K562 (cell line): ENCODE measurements at regions not wholly inside any gene's neighbourhood (a gene's known extent, or its start where the extent isn't known, plus 50 kb on each side); places are given as distances from the start of the nearest gene placed in this dataset.

Experiments used
- ATAC-seq: fragments of 200-7000 bp; cut with Tn5 transposase; 3 replicates; pipeline ENCODE4 v1.9.1; 2020; ENCODE audit warnings: moderate library complexity
- BruUV-seq: library from RNA; stranded (reverse); fragments of 400-500 nt; replicated peaks from 2 replicates; lab custom pipeline; 2021; lab: Mats Ljungman, UMichigan
- CTCF ChIA-PET: fragments of 300-600 bp; formaldehyde crosslinking; extraction: SDS; loops from one replicate; lab custom pipeline; 2021; ENCODE audit warnings: low intra/inter-chr PET ratio; lab: Yijun Ruan, JAX
- POLR2A ChIA-PET: fragments of 300-600, 350-650 bp; sonication (Branson Sonifier 250); formaldehyde crosslinking; extraction: SDS; loops from one replicate; lab custom pipeline; 2021; ENCODE audit warnings: antibody characterized with exemption, inconsistent platforms; lab: Yijun Ruan, JAX
- DNase-seq, 4 experiments: peaks; one replicate each; pipeline versions ENCODE4 v3.0.0 to v3.0.0-alpha.2; 2011 to 2018; ENCODE audit warnings: low spot score in 3 of 4, mixed read lengths in 3 of 4; ENCODE audit errors: extremely low read depth in 1 of 4
- FAIRE-seq: peaks from 2 replicates; lab custom pipeline; 2011; peaks lifted over from hg19 to GRCh38; lab: Jason Lieb, UNC
- H2AFZ ChIP-seq: 2 replicates; pipeline ENCODE4 v1.6.0; 2011; ENCODE audit warnings: low read depth, low read length, control low read depth, inconsistent platforms
- H3K27ac ChIP-seq: fragments of 200-600 bp; 3 replicates; pipeline ENCODE4 v1.8.0; 2011; ENCODE audit warnings: low read depth, mild to moderate bottlenecking, control low read depth, inconsistent platforms, low read length, moderate library complexity, mixed read lengths; ENCODE audit errors: extremely low read depth
- H3K27me3 ChIP-seq, 2 experiments: fragments of 300-600 bp in 1 of 2; 2 replicates in 1 of 2; 3 replicates in 1 of 2; pipeline versions ENCODE4 v1.6.0 to v1.8.0; 2011; ENCODE audit warnings: inconsistent platforms in 2 of 2, low read length in 2 of 2, mild to moderate bottlenecking in 1 of 2, mixed read lengths in 1 of 2, moderate library complexity in 1 of 2; ENCODE audit not compliant: control insufficient read depth in 2 of 2, insufficient read depth in 2 of 2
- H3K36me3 ChIP-seq: fragments of 300-600 bp; 3 replicates; pipeline ENCODE4 v1.8.0; 2011; ENCODE audit warnings: mild to moderate bottlenecking, low read length, inconsistent platforms; ENCODE audit not compliant: control insufficient read depth, insufficient read depth
- H3K4me1 ChIP-seq, 2 experiments: fragments of 200-600 bp in 1 of 2; replicated peaks in 1 of 2; 2 replicates in 1 of 2; 3 replicates in 1 of 2; pipeline versions ENCODE4 v1.5.1 to v1.8.0; 2011; ENCODE audit warnings: inconsistent platforms in 2 of 2, low read length in 2 of 2, mild to moderate bottlenecking in 1 of 2, mixed read lengths in 1 of 2, moderate library complexity in 1 of 2; ENCODE audit not compliant: control insufficient read depth in 2 of 2, insufficient read depth in 2 of 2
- H3K4me2 ChIP-seq: 2 replicates; pipeline ENCODE4 v1.6.1; 2011; ENCODE audit warnings: low read length, control low read depth, inconsistent platforms, mixed read lengths; ENCODE audit not compliant: insufficient read depth
- H3K4me3 ChIP-seq: fragments of 200-600 bp; sonication (generic), shearing (Covaris generic); 2 replicates; pipeline ENCODE4 v1.5.1; 2016; ENCODE audit warnings: control low read depth, inconsistent platforms
- H3K79me2 ChIP-seq: fragments of 200-600 bp; 3 replicates; pipeline ENCODE4 v1.8.0; 2011; ENCODE audit warnings: low read length, inconsistent platforms; ENCODE audit not compliant: control insufficient read depth, insufficient read depth
- H3K9ac ChIP-seq, 2 experiments: 2 replicates each; pipeline versions ENCODE4 v1.6.0 to v1.6.1; 2011; ENCODE audit warnings: low read depth in 2 of 2, low read length in 2 of 2, control low read depth in 1 of 2, inconsistent platforms in 1 of 2, mild to moderate bottlenecking in 1 of 2, mixed read lengths in 1 of 2; ENCODE audit not compliant: insufficient read depth in 1 of 2
- H3K9me1 ChIP-seq: one replicate; pipeline ENCODE4 v1.6.0; 2011; ENCODE audit warnings: inconsistent platforms, mild to moderate bottlenecking, low read length, moderate library complexity; ENCODE audit not compliant: control insufficient read depth, insufficient read depth
- H3K9me3 ChIP-seq: replicated peaks from 2 replicates; pipeline ENCODE4 v1.5.1; 2011; ENCODE audit warnings: low read depth, low read length, inconsistent platforms; ENCODE audit not compliant: control insufficient read depth, insufficient read depth
- H4K20me1 ChIP-seq: replicated peaks from 2 replicates; pipeline ENCODE4 v1.6.1; 2011; ENCODE audit warnings: low read length, inconsistent platforms, mixed read lengths; ENCODE audit not compliant: control insufficient read depth, insufficient read depth
- CBFA2T3 ChIP-seq: fragments of 450-650 bp; IDR thresholded peaks from 2 replicates; pipeline ENCODE4 v1.6.1; 2017
- HDGF ChIP-seq: fragments of 450-650 bp; IDR thresholded peaks from 2 replicates; pipeline ENCODE4 v1.6.1; 2016
- KAT2B ChIP-seq: IDR thresholded peaks from one replicate; pipeline ENCODE4 v1.6.1; 2012; ENCODE audit warnings: low read depth, mild to moderate bottlenecking, control low read depth, inconsistent platforms, low read length, moderate library complexity
- MEF2D ChIP-seq: conservative IDR thresholded peaks from 2 replicates; pipeline ENCODE4 v1.6.1; 2016; ENCODE audit warnings: low read depth, missing genetic modification characterization, missing compliant biosample characterization
- NFE2L1 ChIP-seq: fragments of 450-650 bp; IDR thresholded peaks from 2 replicates; pipeline ENCODE4 v1.6.1; 2016; ENCODE audit warnings: missing genetic modification characterization, low read depth, mild to moderate bottlenecking, missing compliant biosample characterization, moderate library complexity, borderline replicate concordance
- RHOXF2B ChIP-seq: fragments of 250-450 bp; sonication (Bioruptor Pico); conservative IDR thresholded peaks from 2 replicates; pipeline ENCODE4 v1.5.1; 2021
- SAFB2 ChIP-seq: fragments of 200-400 bp; formaldehyde crosslinking; IDR thresholded peaks from 2 replicates; pipeline ENCODE4 v1.6.1; 2018; ENCODE audit warnings: borderline replicate concordance, low read length, low read depth, moderate library complexity; ENCODE audit not compliant: severe bottlenecking
- STAG1 ChIP-seq: sonication (generic); formaldehyde crosslinking; IDR thresholded peaks from 2 replicates; pipeline ENCODE4 v1.5.0; 2020; ENCODE audit warnings: missing genetic modification reagents, borderline replicate concordance
- ZNF766 ChIP-seq: fragments of 200-800 bp; sonication (Bioruptor generic); conservative IDR thresholded peaks from 2 replicates; pipeline ENCODE4 v1.6.1; 2016; ENCODE audit warnings: missing genetic modification characterization, missing compliant biosample characterization
- WGBS: fragments of 100-300 bp; shearing (Covaris generic); methylation state at CpG from one replicate; pipeline ENCODE4 v1.1.6; 2016; ENCODE audit warnings: low coverage, mixed read lengths; ENCODE audit not compliant: insufficient coverage; ENCODE audit errors: missing lambda C conversion rate; 5-methylcytosine and 5-hydroxymethylcytosine counted together
- in situ Hi-C: fragments of 300-500 bp; cut with MboI; formaldehyde crosslinking; loops from 4 replicates; pipeline ENCODE4 v1.15.0; 2018; ENCODE audit warnings: inconsistent platforms, mixed read lengths
- intact Hi-C: fragments of 100-400 bp; cut with micrococcal nuclease; formaldehyde crosslinking; loops from 2 replicates; pipeline ENCODE4 v1.14.2; 2022

DNA sequence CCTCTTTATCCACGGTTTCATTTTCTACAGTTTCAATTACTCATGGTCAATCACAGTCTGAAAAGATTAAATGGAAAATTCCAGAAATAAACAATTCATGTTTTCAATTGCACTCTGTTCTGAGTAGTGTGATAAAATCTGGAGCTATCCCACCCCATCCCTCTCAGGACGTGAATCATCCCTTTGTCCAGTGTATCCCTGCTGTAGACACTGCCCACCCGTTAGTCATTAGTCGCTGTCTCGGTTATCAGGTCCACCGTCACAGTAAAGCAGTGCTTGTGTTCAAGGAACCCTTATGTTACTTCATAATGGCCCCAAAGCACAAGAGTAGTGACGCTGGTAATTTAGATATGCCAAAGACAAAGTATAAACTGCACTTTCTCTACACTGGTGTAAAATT is 141.0 kb upstream of the LMNTD1 start (continued):
- no peak for TF ChIP-seq HDGF
- TF ChIP-seq RHOXF2B (CRISPR knock-in tag): 0 out of 2 replicates have a peak, but pooled peaks have one; percentile 37
- TF ChIP-seq, all 486 proteins: peak for 29

GRCh38 chr12:25695574-25695973 is 142.5 kb upstream of the LMNTD1 start:
- CTCF ChIA-PET: no interaction called here
- Histone ChIP-seq H3K4me3 (no peak overlapping the region), H3K9me1 (no peaks in the 10 kb centered on the region), H4K20me1 (no peaks in the 10 kb centered on the region), H3K9me3 (no peaks in the 10 kb centered on the region; the same call in 1 of the 2 replicates), H3K4me2 (no peak overlapping the region), H3K4me1 (peaks cover 0 to 21% of the 10 kb centered on the region in 2 experiments; a peak in 4 of 5 replicates), H3K79me2 (no peaks in the 10 kb centered on the region)
- in situ Hi-C loops: no loop called here
- POLR2A ChIA-PET: no interaction called here
- no peak for DNase-seq
- TF ChIP-seq NFE2L1: no peak
- TF ChIP-seq STAG1 (CRISPR knock-in tag): no peak
- TF ChIP-seq KAT2B: no peak
- no peak for TF ChIP-seq SAFB2
- TF ChIP-seq MEF2D (tag): no peak
- no peak for TF ChIP-seq CBFA2T3
- no peak for TF ChIP-seq ZNF766 (CRISPR knock-in tag)
- TF ChIP-seq, all 486 proteins: peak for 0
- Histone ChIP-seq H3K9ac (no peak overlapping the region), H3K27me3 (no peaks in the 10 kb centered on the region), H2AFZ (no peak overlapping the region), H3K27ac (no peak overlapping the region), H3K36me3 (no peaks in the 10 kb centered on the region)
- no TSS peak for BruUV-seq
- intact Hi-C loops: no loop called here
- ATAC-seq: no peak
- 26% methylated on average over 4 of the region's 4 CpGs for WGBS
- no peak for FAIRE-seq
